HepG2 (cell line): ENCODE measurements at regions not wholly inside any gene's neighbourhood (a gene's known extent, or its start where the extent isn't known, plus 50 kb on each side); places are given as distances from the start of the nearest gene placed in this dataset.

Experiments
- ATAC-seq: fragments of 200-7000 bp; cut with Tn5 transposase; 3 replicates; pipeline ENCODE4 v1.9.1; 2020; ENCODE audit warnings: mild to moderate bottlenecking, moderate library complexity
- BruUV-seq: library from RNA; stranded (reverse); fragments of 400-500 nt; replicated peaks from 2 replicates; lab custom pipeline; 2021; lab: Mats Ljungman, UMichigan
- CTCF ChIA-PET: fragments of 300-600 bp; formaldehyde crosslinking; extraction: SDS; loops from one replicate; lab custom pipeline; 2021; ENCODE audit warnings: low total read pairs, inconsistent platforms, low intra/inter-chr PET ratio; lab: Yijun Ruan, JAX
- POLR2A ChIA-PET: fragments of 350-600 bp; sonication (Branson Sonifier 250); formaldehyde crosslinking; loops from one replicate; lab custom pipeline; 2020; ENCODE audit warnings: antibody characterized with exemption, inconsistent platforms; lab: Yijun Ruan, JAX
- DNase-seq: peaks from one replicate; pipeline ENCODE4 v3.0.0-alpha.2; 2015; ENCODE audit warnings: low spot score
- FAIRE-seq: peaks from 3 replicates; lab custom pipeline; 2011; peaks lifted over from hg19 to GRCh38; lab: Jason Lieb, UNC
- H2AFZ ChIP-seq: one replicate; pipeline ENCODE4 v1.6.1; 2011; ENCODE audit warnings: low read length, inconsistent platforms
- H3K27ac ChIP-seq: fragments of 300-600 bp; 3 replicates; pipeline ENCODE4 v1.8.0; 2011; ENCODE audit warnings: mixed run types, mild to moderate bottlenecking, mixed read lengths, low read length, inconsistent platforms; ENCODE audit not compliant: insufficient read depth; ENCODE audit errors: extremely low read length
- H3K27me3 ChIP-seq, 2 experiments: fragments of 200-600 bp in 1 of 2; 2 replicates in 1 of 2; 3 replicates in 1 of 2; pipeline versions ENCODE4 v1.6.0 to v1.8.0; 2011; ENCODE audit warnings: low read length in 2 of 2, mild to moderate bottlenecking in 2 of 2, moderate library complexity in 2 of 2, inconsistent platforms in 1 of 2; ENCODE audit not compliant: insufficient read depth in 2 of 2, control insufficient read depth in 1 of 2
- H3K36me3 ChIP-seq, 2 experiments: fragments of 200-600 bp in 1 of 2; replicated peaks in 1 of 2; 2 replicates in 1 of 2; 3 replicates in 1 of 2; pipeline versions ENCODE4 v1.5.1 to v1.8.0; 2011; ENCODE audit warnings: low read length in 2 of 2, inconsistent platforms in 1 of 2; ENCODE audit not compliant: insufficient read depth in 2 of 2, control insufficient read depth in 1 of 2
- H3K4me1 ChIP-seq: 2 replicates; pipeline ENCODE4 v1.5.1; 2012; ENCODE audit warnings: low read length, inconsistent platforms; ENCODE audit not compliant: insufficient read depth
- H3K4me2 ChIP-seq: 2 replicates; pipeline ENCODE4 v1.6.0; 2011; ENCODE audit warnings: low read depth, low read length, inconsistent platforms
- H3K4me3 ChIP-seq, 3 experiments: fragments of 200-600 bp in 1 of 3; sonication (generic), shearing (Covaris generic) in 1 of 3; replicated peaks in 1 of 3; 2 replicates each; pipeline ENCODE4 v1.5.1; 2011 to 2016; ENCODE audit warnings: low read length in 3 of 3, inconsistent platforms in 2 of 3, low read depth in 2 of 3, mild to moderate bottlenecking in 2 of 3, control low read depth in 1 of 3, mixed read lengths in 1 of 3; ENCODE audit not compliant: insufficient read depth in 1 of 3
- H3K79me2 ChIP-seq: one replicate; pipeline ENCODE4 v1.6.1; 2011; ENCODE audit warnings: low read length, inconsistent platforms; ENCODE audit not compliant: insufficient read depth
- H3K9ac ChIP-seq: 2 replicates; pipeline ENCODE4 v1.6.0; 2011; ENCODE audit warnings: mild to moderate bottlenecking, low read depth, low read length, inconsistent platforms; ENCODE audit not compliant: insufficient read depth
- H3K9me3 ChIP-seq: 2 replicates; pipeline ENCODE4 v1.5.1; 2012; ENCODE audit warnings: mild to moderate bottlenecking, low read length
- H4K20me1 ChIP-seq: 2 replicates; pipeline ENCODE4 v1.6.0; 2011; ENCODE audit warnings: inconsistent platforms, mild to moderate bottlenecking, low read length, moderate library complexity; ENCODE audit not compliant: insufficient read depth
- CEBPG ChIP-seq: IDR thresholded peaks from 2 replicates; pipeline ENCODE4 v1.6.1; 2016
- CTCF ChIP-seq: sonication (generic); formaldehyde crosslinking; IDR thresholded peaks from 2 replicates; pipeline ENCODE4 v1.5.0; 2020; ENCODE audit warnings: mild to moderate bottlenecking, missing genetic modification reagents, moderate library complexity
- ELF4 ChIP-seq: sonication (generic); formaldehyde crosslinking; IDR thresholded peaks from 2 replicates; pipeline ENCODE4 v1.5.0; 2020; ENCODE audit warnings: missing genetic modification reagents, mild to moderate bottlenecking, moderate library complexity, borderline replicate concordance
- SPEN ChIP-seq: sonication (generic); formaldehyde crosslinking; IDR thresholded peaks from 2 replicates; pipeline ENCODE4 v1.5.1; 2020; ENCODE audit warnings: low read depth, mild to moderate bottlenecking, missing genetic modification reagents
- STAG1 ChIP-seq: sonication (generic); formaldehyde crosslinking; IDR thresholded peaks from 2 replicates; pipeline ENCODE4 v1.4.0; 2020; ENCODE audit warnings: missing genetic modification reagents
- TCF7L2 ChIP-seq: IDR thresholded peaks from 2 replicates; pipeline ENCODE4 v1.6.1; 2011; ENCODE audit warnings: mild to moderate bottlenecking, low read depth, low read length, moderate library complexity
- THYN1 ChIP-seq: sonication (generic); formaldehyde crosslinking; IDR thresholded peaks from 2 replicates; pipeline ENCODE4 v1.8.1; 2023; ENCODE audit warnings: low read depth, mild to moderate bottlenecking, moderate library complexity, missing genetic modification reagents, borderline replicate concordance
- ZEB1 ChIP-seq: IDR thresholded peaks from 2 replicates; pipeline ENCODE4 v1.6.1; 2012; ENCODE audit warnings: mild to moderate bottlenecking, low read depth, inconsistent platforms; ENCODE audit not compliant: insufficient replicate concordance
- ZNF230 ChIP-seq: sonication (generic); formaldehyde crosslinking; IDR thresholded peaks from 2 replicates; pipeline ENCODE4 v1.4.0; 2020; ENCODE audit warnings: mild to moderate bottlenecking, missing genetic modification reagents
- ZNF574 ChIP-seq: sonication (generic); formaldehyde crosslinking; IDR thresholded peaks from 2 replicates; pipeline ENCODE4 v1.4.0; 2020; ENCODE audit warnings: missing genetic modification reagents
- WGBS: methylation state at CpG from one replicate; pipeline ENCODE4 v1.1.6; 2017; ENCODE audit warnings: low lambda C conversion rate; 5-methylcytosine and 5-hydroxymethylcytosine counted together
- in situ Hi-C: cut with HindIII; loops from 2 replicates; pipeline ENCODE4 v1.10.0; 2017; ENCODE audit warnings: low pct_unique_long_range_greater_than_20kb; ENCODE audit not compliant: extremely low pct_ligation_motif_present
- intact Hi-C: fragments of 100-400 bp; cut with micrococcal nuclease; formaldehyde crosslinking; loops from one replicate; pipeline ENCODE4 v1.10.0; 2022; ENCODE audit not compliant: unreplicated experiment

GRCh38 chr11:22920939-22921565 lies 60.8 kb upstream of the CCDC179 start:
- no peak for TF ChIP-seq ZNF230 (CRISPR knock-in tag)
- TF ChIP-seq STAG1 (CRISPR knock-in tag), result peak; percentile 34
- TF ChIP-seq SPEN (CRISPR knock-in tag), result no peak
- TF ChIP-seq ZNF574 (CRISPR knock-in tag), result no peak
- no peak for TF ChIP-seq ELF4 (CRISPR knock-in tag)
- no peak for TF ChIP-seq ZEB1
- no peak for TF ChIP-seq CEBPG
- TF ChIP-seq TCF7L2, result no peak
- TF ChIP-seq CTCF (CRISPR knock-in tag), result peak; percentile 67
- no peak for TF ChIP-seq THYN1 (CRISPR knock-in tag)
- Histone ChIP-seq H3K79me2 (no peaks in the 10 kb centered on the region), H3K27me3 (no peaks in the 10 kb centered on the region), H3K36me3 (no peaks in the 10 kb centered on the region), H2AFZ (no peak overlapping the region), H3K9ac (no peak overlapping the region), H3K4me2 (no peak overlapping the region), H3K4me1 (no peaks in the 10 kb centered on the region), H3K4me3 (no peak overlapping the region), H3K27ac (no peak overlapping the region), H3K9me3 (no peaks in the 10 kb centered on the region), H4K20me1 (no peaks in the 10 kb centered on the region)
- in situ Hi-C loops, result no loop called here
- FAIRE-seq (peak; percentile 71), ATAC-seq (peak; percentile 92), DNase-seq (peak; percentile 37)
- WGBS, result 32% methylated on average over 5 of the region's 5 CpGs
- ChIA-PET CTCF (no interaction called here), POLR2A (no interaction called here)
- intact Hi-C loops, result loop anchor here (2.0 kb wide), 1 partner anchor 44 kb away; no protein-coding TSS in a partner anchor
- BruUV-seq, result no TSS peak
